Sigmoid colon (tissue), 4 donors: ENCODE measurements at regions not wholly inside any gene's neighbourhood (a gene's known extent, or its start where the extent isn't known, plus 50 kb on each side); places are given as distances from the start of the nearest gene placed in this dataset.

Experiments
- CTCF ChIP-seq, 4 experiments: fragments of 450-650 bp in 3 of 4; fragments of 200-600 bp in 1 of 4; IDR thresholded peaks; one replicate each; pipeline ENCODE4 v1.5.1; 2016 to 2019; ENCODE audit warnings: antibody characterized with exemption in 4 of 4, mild to moderate bottlenecking in 3 of 4, moderate library complexity in 2 of 4
- POLR2A ChIP-seq, 2 donors: fragments of 450-650 bp; IDR thresholded peaks; one replicate each; pipeline ENCODE4 v1.6.1; 2016; ENCODE audit warnings: antibody characterized with exemption in 2 of 2, mild to moderate bottlenecking in 2 of 2, moderate library complexity in 2 of 2
- POLR2AphosphoS5 ChIP-seq, 4 donors: sonication (generic); formaldehyde crosslinking; IDR thresholded peaks; one replicate each; pipeline ENCODE4 v1.6.1; 2017; ENCODE audit warnings: antibody characterized with exemption in 4 of 4

- TF ChIP-seq CTCF (IDR thresholded peaks at IDR 0.05) (no peak), POLR2A (IDR thresholded peaks at IDR 0.05) (no peak), POLR2AphosphoS5 (IDR thresholded peaks at IDR 0.05) (no peak)
Measured at GRCh38 chrY:12212394-12212793, 488.6 kb upstream of the USP9Y start.
